Endothelial cell of umbilical vein (primary cell): ENCODE measurements at regions not wholly inside any gene's neighbourhood (a gene's known extent, or its start where the extent isn't known, plus 50 kb on each side); places are given as distances from the start of the nearest gene placed in this dataset.

Experiments used
- BruUV-seq: library from RNA; stranded (reverse); fragments of 400-500 nt; replicated peaks from 2 replicates; lab custom pipeline; 2021; lab: Mats Ljungman, UMichigan
- CTCF ChIA-PET: fragments of 300-600, 350-600 bp; sonication (Branson Sonifier 250); formaldehyde crosslinking; loops from one replicate; lab custom pipeline; 2021; ENCODE audit warnings: antibody characterized with exemption, inconsistent platforms; lab: Charles Lee
- POLR2A ChIA-PET: fragments of 300-600, 350-600 bp; sonication (Branson Sonifier 250); formaldehyde crosslinking; loops from one replicate; lab custom pipeline; 2021; ENCODE audit warnings: antibody characterized with exemption, inconsistent platforms; lab: Charles Lee
- DNase-seq: peaks from one replicate; pipeline ENCODE4 v3.0.0-alpha.2; 2011; ENCODE audit warnings: low read depth, low spot score
- FAIRE-seq: peaks from 2 replicates; lab custom pipeline; 2011; peaks lifted over from hg19 to GRCh38; lab: Jason Lieb, UNC
- H2AFZ ChIP-seq: 2 replicates; pipeline ENCODE4 v1.6.0; 2012; ENCODE audit warnings: low read depth, low read length, control low read depth, inconsistent platforms
- H3K27ac ChIP-seq: 2 replicates; pipeline ENCODE4 v1.5.1; 2011; ENCODE audit warnings: low read depth, mild to moderate bottlenecking, control low read depth, low read length, moderate library complexity; ENCODE audit not compliant: insufficient read depth
- H3K27me3 ChIP-seq, 2 experiments: 2 replicates each; pipeline versions ENCODE4 v1.6.0 to v1.6.1; 2011; ENCODE audit warnings: low read length in 2 of 2, mixed read lengths in 1 of 2; ENCODE audit not compliant: control insufficient read depth in 2 of 2, insufficient read depth in 2 of 2
- H3K36me3 ChIP-seq, 2 experiments: 2 replicates in 1 of 2; 3 replicates in 1 of 2; pipeline ENCODE4 v1.5.1; 2011; ENCODE audit warnings: low read length in 2 of 2, mild to moderate bottlenecking in 1 of 2, moderate library complexity in 1 of 2; ENCODE audit not compliant: control insufficient read depth in 2 of 2, insufficient read depth in 2 of 2; ENCODE audit errors: extremely low read depth in 1 of 2
- H3K4me1 ChIP-seq: 3 replicates; pipeline ENCODE4 v1.5.1; 2011; ENCODE audit warnings: mild to moderate bottlenecking, low read length; ENCODE audit not compliant: control insufficient read depth, insufficient read depth; ENCODE audit errors: extremely low read depth
- H3K4me2 ChIP-seq: 2 replicates; pipeline ENCODE4 v1.6.1; 2011; ENCODE audit warnings: low read length, control low read depth, mixed read lengths; ENCODE audit not compliant: insufficient read depth
- H3K4me3 ChIP-seq, 3 experiments: fragments of 200-600 bp in 1 of 3; sonication (generic), shearing (Covaris generic) in 1 of 3; replicated peaks in 1 of 3; 2 replicates each; pipeline ENCODE4 v1.5.1; 2011 to 2016; ENCODE audit warnings: control low read depth in 3 of 3, low read length in 3 of 3, mild to moderate bottlenecking in 2 of 3, inconsistent platforms in 1 of 3, low read depth in 1 of 3, moderate library complexity in 1 of 3; ENCODE audit not compliant: insufficient read depth in 1 of 3
- H3K79me2 ChIP-seq: 2 replicates; pipeline ENCODE4 v1.6.0; 2012; ENCODE audit warnings: low read length, inconsistent platforms; ENCODE audit not compliant: control insufficient read depth, insufficient read depth
- H3K9ac ChIP-seq: replicated peaks from 2 replicates; pipeline ENCODE3; 2011; ENCODE audit warnings: low read length, control low read depth; ENCODE audit not compliant: insufficient read depth; ENCODE audit errors: extremely low read depth
- H3K9me1 ChIP-seq: replicated peaks from 3 replicates; pipeline ENCODE4 v1.6.0; 2011; ENCODE audit warnings: mild to moderate bottlenecking, low read length; ENCODE audit not compliant: control insufficient read depth, insufficient read depth; ENCODE audit errors: extremely low read depth
- H3K9me3 ChIP-seq: replicated peaks from 2 replicates; pipeline ENCODE4 v1.5.1; 2012; ENCODE audit warnings: low read length, inconsistent platforms; ENCODE audit not compliant: control insufficient read depth, insufficient read depth
- H4K20me1 ChIP-seq: replicated peaks from 2 replicates; pipeline ENCODE3; 2011; ENCODE audit warnings: mild to moderate bottlenecking, low read length; ENCODE audit not compliant: control insufficient read depth, insufficient read depth; ENCODE audit errors: extremely low read depth
- CTCF ChIP-seq, 2 donors: IDR thresholded peaks; 1 replicate in 1 of 2; 2 replicates in 1 of 2; pipeline ENCODE4 v1.5.1; 2011; ENCODE audit warnings: low read length in 2 of 2, mild to moderate bottlenecking in 2 of 2, moderate library complexity in 2 of 2, control low read depth in 1 of 2, inconsistent platforms in 1 of 2, low read depth in 1 of 2; ENCODE audit not compliant: insufficient read depth in 1 of 2; ENCODE audit errors: extremely low read depth in 1 of 2
- EZH2 ChIP-seq: IDR thresholded peaks from 2 replicates; pipeline ENCODE4 v1.6.1; 2012; ENCODE audit warnings: borderline replicate concordance, low read depth, mild to moderate bottlenecking, moderate library complexity, low read length, inconsistent platforms; ENCODE audit not compliant: severe bottlenecking
- FOS ChIP-seq: IDR thresholded peaks from 2 replicates; pipeline ENCODE4 v1.6.1; 2011; ENCODE audit warnings: mild to moderate bottlenecking, low read length, moderate library complexity, borderline replicate concordance; ENCODE audit not compliant: insufficient read depth
- GATA2 ChIP-seq: IDR thresholded peaks from 2 replicates; pipeline ENCODE4 v1.7.0; 2011; ENCODE audit warnings: low read depth, mild to moderate bottlenecking, moderate library complexity, mixed read lengths, low read length; ENCODE audit not compliant: insufficient read length, insufficient read depth
- JUN ChIP-seq: IDR thresholded peaks from 2 replicates; pipeline ENCODE4 v1.6.1; 2011; ENCODE audit warnings: borderline replicate concordance, low read depth; ENCODE audit not compliant: insufficient read length, insufficient read depth
- MAX ChIP-seq: IDR thresholded peaks from 2 replicates; pipeline ENCODE4 v1.6.1; 2011; ENCODE audit not compliant: insufficient read depth, insufficient read length
- MYC ChIP-seq: IDR thresholded peaks from one replicate; pipeline ENCODE4 v1.6.1; 2011; ENCODE audit warnings: mild to moderate bottlenecking, low read depth, low read length
- POLR2AphosphoS5 ChIP-seq: IDR thresholded peaks from 2 replicates; pipeline ENCODE4 v1.6.1; 2012; ENCODE audit warnings: low read depth, mild to moderate bottlenecking, control low read depth, low read length, moderate library complexity; ENCODE audit not compliant: insufficient read depth
- dilution Hi-C: fragments of 300-500 bp; cut with MboI; formaldehyde crosslinking; loops from one replicate; pipeline ENCODE4 v1.15.0; 2019; ENCODE audit warnings: low sequenced_read_pairs; ENCODE audit not compliant: extremely low pct_ligation_motif_present
- intact Hi-C: fragments of 100-400 bp; cut with micrococcal nuclease; formaldehyde crosslinking; loops from one replicate; pipeline ENCODE4 v1.10.0; 2022

- Histone ChIP-seq H4K20me1 (no peaks in the 10 kb centered on the region), H3K9me3 (no peaks in the 10 kb centered on the region), H3K27ac (no peak overlapping the region), H3K79me2 (no peaks in the 10 kb centered on the region), H3K9me1 (no peaks in the 10 kb centered on the region), H3K4me3 (no peak overlapping the region), H3K4me1 (no peaks in the 10 kb centered on the region), H3K9ac (no peak overlapping the region), H2AFZ (no peak overlapping the region), H3K4me2 (no peak overlapping the region), H3K27me3 (no peaks in the 10 kb centered on the region), H3K36me3 (no peaks in the 10 kb centered on the region)
- TF ChIP-seq JUN, result no peak
- no peak for TF ChIP-seq EZH2
- TF ChIP-seq GATA2, result no peak
- TF ChIP-seq MAX, result no peak
- no peak for TF ChIP-seq CTCF (IDR thresholded peaks at IDR 0.05; ENCODE audit: extremely low read depth in 1 of 2, insufficient read depth in 1 of 2, low read depth in 1 of 2, low read length in 2 of 2)
- TF ChIP-seq MYC, result no peak
- TF ChIP-seq POLR2AphosphoS5, result no peak
- TF ChIP-seq FOS, result no peak
- ChIA-PET CTCF (no interaction called here), POLR2A (no interaction called here)
- BruUV-seq, result no TSS peak
- DNase-seq (no peak), FAIRE-seq (no peak)
- intact Hi-C loops (no loop called here), dilution Hi-C loops (no loop called here)
These were observed 126.0 kb upstream of the RAB3GAP2 start for GRCh38 chr1:220398238-220398637.
